ENCODE measurements at regions not wholly inside any gene's neighbourhood (a gene's known extent, or its start where the extent isn't known, plus 50 kb on each side); places are given as distances from the start of the nearest gene placed in this dataset.
A peak's percentile ranks its signal among the peaks of the same experiment; 100 is the strongest.

DNA sequence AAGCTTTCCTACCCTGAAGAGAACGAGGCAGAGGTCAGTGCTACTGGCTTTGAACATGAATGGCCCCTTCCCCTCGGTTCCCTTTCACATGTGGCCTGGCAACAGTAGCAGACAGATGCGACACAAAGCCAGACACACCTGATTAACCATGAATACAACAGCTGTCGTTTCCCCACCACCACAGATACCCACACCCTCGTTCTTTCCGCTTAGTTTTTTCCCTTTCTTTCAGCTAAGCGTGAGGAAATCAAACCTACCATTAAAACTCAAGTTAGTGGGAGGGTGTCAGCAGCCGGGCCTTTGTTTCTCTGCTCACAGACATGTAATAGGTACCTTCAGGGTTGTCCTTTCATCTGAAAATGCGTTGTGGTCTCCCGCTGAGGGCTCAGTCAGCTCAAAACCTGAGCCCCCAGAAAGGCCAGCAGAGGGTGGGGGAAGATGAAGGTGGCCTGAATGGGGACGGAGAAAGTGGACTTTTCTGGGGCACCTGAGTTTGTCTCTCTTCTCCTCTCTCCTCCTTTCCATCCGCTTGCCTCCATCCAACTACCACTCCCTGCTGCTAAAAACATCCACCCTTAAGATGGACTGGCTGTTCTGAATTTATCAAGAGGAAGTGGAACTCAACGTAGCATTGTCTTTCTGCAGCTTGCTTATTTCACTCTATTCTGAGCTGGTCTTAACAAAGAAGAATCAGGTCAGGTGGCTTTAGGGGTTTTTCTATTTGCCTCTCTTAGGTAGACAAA is 516.6 kb upstream of the JARID2 start:
- no peak for DNase-seq (ENCODE audit: low read depth)
- no peak overlapping the region for H3K4me3 ChIP-seq (ENCODE audit: control insufficient read depth, low read depth, low read length)
- TF ChIP-seq, protein P1, sequence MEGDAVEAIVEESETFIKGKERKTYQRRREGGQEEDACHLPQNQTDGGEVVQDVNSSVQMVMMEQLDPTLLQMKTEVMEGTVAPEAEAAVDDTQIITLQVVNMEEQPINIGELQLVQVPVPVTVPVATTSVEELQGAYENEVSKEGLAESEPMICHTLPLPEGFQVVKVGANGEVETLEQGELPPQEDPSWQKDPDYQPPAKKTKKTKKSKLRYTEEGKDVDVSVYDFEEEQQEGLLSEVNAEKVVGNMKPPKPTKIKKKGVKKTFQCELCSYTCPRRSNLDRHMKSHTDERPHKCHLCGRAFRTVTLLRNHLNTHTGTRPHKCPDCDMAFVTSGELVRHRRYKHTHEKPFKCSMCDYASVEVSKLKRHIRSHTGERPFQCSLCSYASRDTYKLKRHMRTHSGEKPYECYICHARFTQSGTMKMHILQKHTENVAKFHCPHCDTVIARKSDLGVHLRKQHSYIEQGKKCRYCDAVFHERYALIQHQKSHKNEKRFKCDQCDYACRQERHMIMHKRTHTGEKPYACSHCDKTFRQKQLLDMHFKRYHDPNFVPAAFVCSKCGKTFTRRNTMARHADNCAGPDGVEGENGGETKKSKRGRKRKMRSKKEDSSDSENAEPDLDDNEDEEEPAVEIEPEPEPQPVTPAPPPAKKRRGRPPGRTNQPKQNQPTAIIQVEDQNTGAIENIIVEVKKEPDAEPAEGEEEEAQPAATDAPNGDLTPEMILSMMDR (conservative IDR thresholded peaks at IDR 0.05; ENCODE audit: control insufficient read depth, insufficient read depth, low read depth, low read length) = no peak

DNA sequence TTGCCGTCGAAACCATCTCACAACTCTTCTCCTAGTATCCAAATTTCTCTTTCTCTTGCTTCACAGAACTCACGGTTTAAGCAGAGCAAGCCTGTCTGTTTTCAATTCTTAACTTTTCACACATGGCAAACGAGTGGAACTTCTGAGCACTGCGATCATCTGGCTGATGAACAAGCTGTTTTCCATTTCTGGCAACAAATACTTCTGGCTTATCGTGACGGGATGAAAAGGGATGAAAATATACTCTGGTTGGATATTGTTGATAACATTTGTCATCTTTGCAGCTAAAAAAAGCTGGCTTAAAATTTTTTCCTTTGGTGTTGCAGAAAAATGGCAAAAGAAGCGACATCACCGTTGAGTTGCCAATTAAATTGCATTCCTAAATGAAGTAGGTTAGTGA is 515.2 kb upstream of the JARID2 start:
- DNase-seq (ENCODE audit: low read depth) = no peak
- H3K4me3 ChIP-seq (ENCODE audit: control insufficient read depth, low read depth, low read length) = no peak overlapping the region
- TF ChIP-seq, protein P1 (conservative IDR thresholded peaks at IDR 0.05; ENCODE audit: control insufficient read depth, insufficient read depth, low read depth, low read length) = no peak

- no peak for DNase-seq (ENCODE audit: low read depth)
- TF ChIP-seq, protein P1 (conservative IDR thresholded peaks at IDR 0.05; ENCODE audit: control insufficient read depth, insufficient read depth, low read depth, low read length) = no peak
These were observed 514.3 kb upstream of the JARID2 start for GRCh38 chr6:14731611-14732010.

GRCh38 chr6:14732226-14732843 is 513.5 kb upstream of the JARID2 start:
- no peak for DNase-seq (ENCODE audit: low read depth)
- TF ChIP-seq, protein P1 (conservative IDR thresholded peaks at IDR 0.05; ENCODE audit: control insufficient read depth, insufficient read depth, low read depth, low read length) = no peak
- no peak overlapping the region for H3K4me3 ChIP-seq (ENCODE audit: control insufficient read depth, low read depth, low read length)

More at GRCh38 chr6:14731611-14732010, 514.3 kb upstream of the JARID2 start:
- no peak overlapping the region for H3K4me3 ChIP-seq (ENCODE audit: control insufficient read depth, low read depth, low read length)

GRCh38 chr6:14732844-14733757 is 512.8 kb upstream of the JARID2 start:
- peak; percentile 92 for DNase-seq (ENCODE audit: low read depth)
- no peak overlapping the region for H3K4me3 ChIP-seq (ENCODE audit: control insufficient read depth, low read depth, low read length)
- TF ChIP-seq, protein P1 (conservative IDR thresholded peaks at IDR 0.05; ENCODE audit: control insufficient read depth, insufficient read depth, low read depth, low read length) = no peak

DNA sequence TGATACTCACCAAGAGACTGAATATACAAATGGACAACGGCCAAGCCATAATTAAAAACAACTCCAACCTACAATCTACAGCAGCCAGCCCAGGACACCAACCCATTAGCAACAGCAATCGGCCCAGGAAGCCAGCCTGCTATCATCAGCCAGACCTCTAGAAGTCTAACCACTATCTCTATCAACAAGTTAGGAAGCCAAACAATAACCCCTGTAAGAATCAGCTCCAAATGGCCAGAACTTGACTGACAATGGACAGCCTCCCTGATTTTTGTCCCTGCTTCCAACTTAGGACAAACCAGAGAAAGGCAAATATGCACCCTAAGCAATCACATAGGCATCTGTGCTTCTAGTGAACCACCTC is 511.8 kb upstream of the JARID2 start:
- TF ChIP-seq, protein P1 (conservative IDR thresholded peaks at IDR 0.05; ENCODE audit: control insufficient read depth, insufficient read depth, low read depth, low read length) = no peak
- H3K4me3 ChIP-seq (ENCODE audit: control insufficient read depth, low read depth, low read length) = no peak overlapping the region
- DNase-seq (ENCODE audit: low read depth) = peak; percentile 94

Data from fibroblast of mammary gland (primary cell).